Mesodermal cell (in vitro differentiated cells): ENCODE measurements at regions not wholly inside any gene's neighbourhood (a gene's known extent, or its start where the extent isn't known, plus 50 kb on each side); places are given as distances from the start of the nearest gene placed in this dataset.

Experiments used
- H3K27ac ChIP-seq: 2 replicates; pipeline ENCODE4 v1.7.0; 2013; ENCODE audit warnings: mild to moderate bottlenecking, low read depth, low read length, moderate library complexity; ENCODE audit not compliant: severe bottlenecking
- H3K36me3 ChIP-seq: 2 replicates; pipeline ENCODE4 v1.7.1; 2013; ENCODE audit warnings: mild to moderate bottlenecking, low read length, moderate library complexity; ENCODE audit not compliant: control insufficient read depth, insufficient read depth
- H3K4me1 ChIP-seq: one replicate; pipeline ENCODE4 v1.7.1; 2013; ENCODE audit warnings: mild to moderate bottlenecking, low read length; ENCODE audit not compliant: insufficient read depth, control insufficient read depth, poor library complexity, severe bottlenecking
- H3K4me3 ChIP-seq: 2 replicates; pipeline ENCODE4 v1.7.0; 2013; ENCODE audit warnings: low read length, control low read depth, mild to moderate bottlenecking; ENCODE audit not compliant: insufficient read depth, poor library complexity, severe bottlenecking; ENCODE audit errors: extremely low read depth
- H3K9me3 ChIP-seq: 2 replicates; pipeline ENCODE4 v1.7.1; 2013; ENCODE audit warnings: mild to moderate bottlenecking, low read length, moderate library complexity; ENCODE audit not compliant: control insufficient read depth
- WGBS, 2 experiments: methylation state at CpG; one replicate each; pipeline ENCODE4 v1.1.5; 2013; ENCODE audit warnings: missing lambda C conversion rate in 2 of 2; ENCODE audit not compliant: insufficient coverage in 2 of 2; 5-methylcytosine and 5-hydroxymethylcytosine counted together

DNA sequence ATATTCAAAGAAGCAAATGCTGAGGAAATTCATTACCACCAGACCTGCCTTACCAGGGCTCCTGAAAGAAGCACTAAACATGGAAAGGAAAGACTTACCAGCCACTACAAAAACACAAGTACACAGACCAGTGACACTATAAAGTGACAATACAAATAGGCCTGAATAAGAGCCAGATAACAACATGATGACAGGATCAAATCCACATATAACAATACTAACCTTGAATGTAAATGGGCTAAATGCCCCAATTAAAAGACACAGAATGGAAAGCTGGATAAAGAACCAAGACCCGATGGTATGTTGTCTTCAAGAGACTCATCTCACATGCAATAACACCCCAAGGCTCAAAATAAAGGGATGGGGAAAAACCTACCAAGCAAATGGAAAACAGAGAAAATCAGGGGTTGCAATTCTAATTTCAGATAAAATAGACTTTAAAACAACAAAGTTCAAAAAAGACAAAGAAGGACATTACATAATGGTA is 353.4 kb downstream of the LNPK start:
- no peak overlapping the region for H3K4me3 ChIP-seq
- H3K9me3 ChIP-seq = no peaks in the 10 kb centered on the region
- no CpG with 5 or more reads among the region's 1 CpG for WGBS, 2 experiments
- H3K4me1 ChIP-seq = no peaks in the 10 kb centered on the region
- H3K27ac ChIP-seq = no peak overlapping the region
- no peaks in the 10 kb centered on the region for H3K36me3 ChIP-seq

- WGBS, 2 experiments = 91 to 100% methylated on average over 2 of the region's 2 CpGs
- Histone ChIP-seq H3K4me1 (no peaks in the 10 kb centered on the region), H3K36me3 (no peaks in the 10 kb centered on the region)
Observed at GRCh38 chr2:175647058-175647457, 355.0 kb downstream of the LNPK start.

DNA sequence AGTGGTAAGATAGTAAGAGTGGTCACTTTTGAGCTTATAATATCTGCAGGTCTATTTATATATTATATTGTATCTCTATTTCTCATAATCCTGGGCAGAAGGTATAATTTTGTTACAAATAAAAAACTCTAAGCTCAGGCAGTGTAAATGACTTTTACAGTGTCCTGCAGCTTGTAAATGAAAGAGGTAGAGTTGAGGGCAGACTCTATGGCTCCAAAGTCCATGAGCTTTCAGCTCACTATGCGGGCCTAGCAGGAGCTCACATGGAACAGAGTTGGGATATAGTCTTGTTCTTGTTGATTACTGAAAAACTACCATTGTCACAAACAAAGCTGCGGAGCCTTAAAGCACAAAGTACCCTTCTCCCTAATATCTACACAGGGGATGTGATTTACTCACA is 361.4 kb downstream of the LNPK start:
- 80% methylated on average over 1 of the region's 2 CpGs; no CpG with 5 or more reads in 1 of the 2 experiments for WGBS, 2 experiments
- no peaks in the 10 kb centered on the region for H3K4me1 ChIP-seq
- no peaks in the 10 kb centered on the region for H3K36me3 ChIP-seq
- H3K4me3 ChIP-seq = no peak overlapping the region
- H3K9me3 ChIP-seq = no peaks in the 10 kb centered on the region
- no peak overlapping the region for H3K27ac ChIP-seq

More at GRCh38 chr2:175647058-175647457, 355.0 kb downstream of the LNPK start:
- Histone ChIP-seq H3K4me3 (no peak overlapping the region), H3K27ac (no peak overlapping the region), H3K9me3 (no peaks in the 10 kb centered on the region)

DNA sequence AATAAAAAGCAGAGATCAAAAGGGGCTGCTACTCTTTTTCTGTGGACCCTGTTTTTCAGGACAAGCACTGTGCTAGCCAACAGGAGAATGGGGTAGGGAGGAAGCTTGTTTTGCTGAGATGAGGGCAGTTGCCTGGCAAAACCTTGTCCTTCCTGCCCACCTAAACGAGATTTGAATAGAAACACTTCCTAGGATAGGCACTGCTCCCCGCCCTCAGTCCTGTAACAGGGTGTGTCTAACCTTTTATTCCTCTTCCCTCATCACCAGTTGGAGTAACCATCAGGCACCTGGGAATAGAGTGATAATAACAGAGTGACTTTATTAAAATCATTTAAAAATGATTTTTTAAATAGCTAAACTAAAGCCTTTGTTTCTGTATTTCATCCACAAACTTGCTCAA is 368.8 kb downstream of the LNPK start:
- no peak overlapping the region for H3K27ac ChIP-seq
- no peak overlapping the region for H3K4me3 ChIP-seq
- WGBS, 2 experiments = no CpG with 5 or more reads among the region's 2 CpGs
- no peaks in the 10 kb centered on the region for H3K36me3 ChIP-seq
- no peaks in the 10 kb centered on the region for H3K4me1 ChIP-seq
- H3K9me3 ChIP-seq = no peaks in the 10 kb centered on the region

- H3K4me3 ChIP-seq = no peak overlapping the region
- H3K4me1 ChIP-seq = no peaks in the 10 kb centered on the region
- H3K27ac ChIP-seq = no peak overlapping the region
- H3K9me3 ChIP-seq = no peaks in the 10 kb centered on the region
- H3K36me3 ChIP-seq = no peaks in the 10 kb centered on the region
Observed at GRCh38 chr2:175631245-175631623, 370.8 kb downstream of the LNPK start.

- H3K9me3 ChIP-seq = no peaks in the 10 kb centered on the region
- 89 to 100% methylated on average over 4 to 5 of the region's 15 CpGs for WGBS, 2 experiments
- no peak overlapping the region for H3K27ac ChIP-seq
Observed at GRCh38 chr2:175630280-175631244, 371.5 kb downstream of the LNPK start.

DNA sequence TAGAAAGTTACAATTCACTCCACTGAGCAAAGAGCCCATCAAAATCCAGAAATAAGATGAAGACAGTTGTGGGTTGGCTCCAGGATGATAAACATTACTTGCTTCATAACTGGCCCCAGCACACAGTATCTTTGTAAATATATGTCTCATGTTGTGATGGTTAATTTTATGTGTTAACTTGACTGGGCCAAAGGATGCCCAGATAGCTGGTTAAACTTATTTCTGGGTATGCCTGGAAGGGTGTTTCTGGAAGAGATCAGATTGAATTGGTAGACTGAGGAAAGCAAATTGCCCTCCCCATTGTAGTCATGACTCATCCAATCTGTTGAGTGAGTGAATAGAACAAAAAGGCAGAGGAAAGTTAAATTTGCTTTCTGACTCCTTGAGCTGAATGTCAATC is 373.8 kb downstream of the LNPK start:
- no peak overlapping the region for H3K4me3 ChIP-seq
- H3K36me3 ChIP-seq = no peaks in the 10 kb centered on the region
- H3K27ac ChIP-seq = no peak overlapping the region
- no peaks in the 10 kb centered on the region for H3K4me1 ChIP-seq
- no peaks in the 10 kb centered on the region for H3K9me3 ChIP-seq

More at GRCh38 chr2:175630280-175631244, 371.5 kb downstream of the LNPK start:
- Histone ChIP-seq H3K4me3 (no peak overlapping the region), H3K36me3 (no peaks in the 10 kb centered on the region), H3K4me1 (no peaks in the 10 kb centered on the region)

GRCh38 chr2:175627405-175627804 is 374.7 kb downstream of the LNPK start:
- Histone ChIP-seq H3K9me3 (no peaks in the 10 kb centered on the region), H3K4me1 (no peaks in the 10 kb centered on the region), H3K4me3 (no peak overlapping the region), H3K27ac (no peak overlapping the region), H3K36me3 (no peaks in the 10 kb centered on the region)

GRCh38 chr2:175626796-175627195 is 375.3 kb downstream of the LNPK start:
- WGBS, 2 experiments = 79 to 87% methylated on average over 4 of the region's 4 CpGs
- no peak overlapping the region for H3K4me3 ChIP-seq
- H3K9me3 ChIP-seq = no peaks in the 10 kb centered on the region
- H3K27ac ChIP-seq = no peak overlapping the region
- H3K36me3 ChIP-seq = no peaks in the 10 kb centered on the region
- H3K4me1 ChIP-seq = no peaks in the 10 kb centered on the region

DNA sequence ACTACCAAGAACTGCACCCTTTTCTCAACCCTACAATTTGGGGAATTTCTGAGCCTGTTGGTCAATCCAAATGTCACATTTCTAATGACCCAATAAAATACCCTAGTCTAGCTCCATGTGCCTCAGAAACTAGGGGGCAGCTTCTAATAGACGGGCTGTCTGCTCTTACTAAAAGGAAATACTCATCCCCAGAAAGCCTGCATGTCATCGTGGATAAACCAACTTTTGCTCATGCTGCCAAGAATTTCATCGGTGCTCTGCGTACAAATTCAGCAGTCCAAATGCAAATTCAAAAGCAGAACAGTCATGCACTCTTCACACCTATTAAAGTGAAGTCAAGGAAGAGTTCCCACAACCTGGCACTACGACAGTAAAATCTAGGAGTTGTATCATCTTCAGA is 377.3 kb downstream of the LNPK start:
- H3K4me3 ChIP-seq = no peak overlapping the region
- H3K9me3 ChIP-seq = no peaks in the 10 kb centered on the region
- no peaks in the 10 kb centered on the region for H3K4me1 ChIP-seq
- no peak overlapping the region for H3K27ac ChIP-seq
- H3K36me3 ChIP-seq = no peaks in the 10 kb centered on the region
- WGBS, 2 experiments = 87 to 88% methylated on average over 2 to 3 of the region's 5 CpGs

- no peaks in the 10 kb centered on the region for H3K36me3 ChIP-seq
- H3K4me3 ChIP-seq = no peak overlapping the region
- H3K4me1 ChIP-seq = no peaks in the 10 kb centered on the region
- no peak overlapping the region for H3K27ac ChIP-seq
- no peaks in the 10 kb centered on the region for H3K9me3 ChIP-seq
Observed at GRCh38 chr2:175624211-175624761, 377.8 kb downstream of the LNPK start.
